ENCODE measurements at regions not wholly inside any gene's neighbourhood (a gene's known extent, or its start where the extent isn't known, plus 50 kb on each side); places are given as distances from the start of the nearest gene placed in this dataset.
"Not testable (repeated sequence)": the region's sequence is repeated elsewhere in the genome, so short reads cannot be mapped to it uniquely, and the experiment has no call there.

DNA sequence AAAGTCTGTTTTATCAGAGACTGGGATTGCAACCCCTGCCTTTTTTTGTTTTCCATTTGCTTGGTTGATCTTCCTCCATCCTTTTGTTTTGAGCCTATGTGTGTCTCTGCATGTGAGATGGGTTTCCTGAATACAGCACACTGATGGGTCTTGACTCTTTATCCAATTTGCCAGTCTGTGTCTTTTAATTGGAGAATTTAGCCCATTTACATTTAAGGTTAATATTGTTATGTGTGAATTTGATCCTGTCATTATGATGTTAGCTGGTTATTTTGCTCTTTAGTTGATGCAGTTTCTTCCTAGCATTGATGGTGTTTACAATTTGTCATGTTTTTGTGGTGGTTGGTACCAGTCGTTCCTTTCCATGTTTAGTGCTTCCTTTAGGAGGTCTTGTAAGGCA, 64.1 kb downstream of the GPR88 start:
- not testable (repeated sequence) for TF ChIP-seq CTCF, POLR2A (IDR thresholded peaks at IDR 0.05)

All from testis (tissue), 2 donors.